Colon (tissue), 2 donors: ENCODE measurements at regions not wholly inside any gene's neighbourhood (a gene's known extent, or its start where the extent isn't known, plus 50 kb on each side); places are given as distances from the start of the nearest gene placed in this dataset.
A peak's percentile ranks its signal among the peaks of the same experiment; 100 is the strongest.
"Not testable (repeated sequence)": the region's sequence is repeated elsewhere in the genome, so short reads cannot be mapped to it uniquely, and the experiment has no call there.

Experiments used
- FAIRE-seq: peaks from 2 replicates; lab custom pipeline; 2012; peaks lifted over from hg19 to GRCh38; lab: Jason Lieb, UNC
- donor health status: control.
- donor health status: control.

DNA sequence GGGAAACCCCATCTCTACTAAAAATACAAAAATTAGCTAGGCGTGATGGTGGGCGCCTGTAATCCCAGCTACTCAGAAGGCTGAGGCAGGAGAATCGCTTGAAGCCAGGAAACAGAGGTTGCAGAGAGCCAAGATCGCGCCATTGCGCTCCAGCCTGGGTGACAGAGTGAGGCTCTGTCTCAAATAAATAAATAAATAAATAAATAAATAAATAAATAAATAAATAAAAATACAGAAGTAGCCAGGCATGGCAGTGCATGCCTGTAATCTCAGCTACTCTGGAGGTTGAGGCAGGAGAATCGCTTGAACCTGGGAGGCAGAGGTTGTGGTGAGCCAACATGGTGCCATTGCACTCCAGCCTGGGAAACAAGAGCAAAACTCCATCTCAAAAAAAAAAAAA, 1068.7 kb upstream of the CITED2 start:
- not testable (repeated sequence) for FAIRE-seq

DNA sequence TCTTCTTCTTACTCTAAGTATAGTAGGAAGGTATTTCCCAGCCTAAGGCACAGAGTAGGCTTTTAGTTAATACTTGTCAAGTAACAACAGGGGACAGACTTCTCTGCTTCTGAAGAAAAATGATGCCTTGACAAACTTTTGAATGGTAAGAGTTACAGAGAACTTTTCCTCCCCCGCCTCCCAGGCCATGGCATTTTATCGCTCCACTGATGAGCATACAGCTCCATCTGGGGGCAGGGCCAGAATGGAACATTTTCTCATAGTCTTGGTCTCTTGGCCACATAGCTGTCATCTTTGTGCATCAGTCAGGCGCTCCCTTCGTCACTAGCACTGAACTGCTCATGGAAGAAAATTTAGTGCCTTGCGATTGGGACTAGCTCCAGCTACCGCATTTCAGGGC, 1066.8 kb upstream of the CITED2 start:
- FAIRE-seq = no peak

DNA sequence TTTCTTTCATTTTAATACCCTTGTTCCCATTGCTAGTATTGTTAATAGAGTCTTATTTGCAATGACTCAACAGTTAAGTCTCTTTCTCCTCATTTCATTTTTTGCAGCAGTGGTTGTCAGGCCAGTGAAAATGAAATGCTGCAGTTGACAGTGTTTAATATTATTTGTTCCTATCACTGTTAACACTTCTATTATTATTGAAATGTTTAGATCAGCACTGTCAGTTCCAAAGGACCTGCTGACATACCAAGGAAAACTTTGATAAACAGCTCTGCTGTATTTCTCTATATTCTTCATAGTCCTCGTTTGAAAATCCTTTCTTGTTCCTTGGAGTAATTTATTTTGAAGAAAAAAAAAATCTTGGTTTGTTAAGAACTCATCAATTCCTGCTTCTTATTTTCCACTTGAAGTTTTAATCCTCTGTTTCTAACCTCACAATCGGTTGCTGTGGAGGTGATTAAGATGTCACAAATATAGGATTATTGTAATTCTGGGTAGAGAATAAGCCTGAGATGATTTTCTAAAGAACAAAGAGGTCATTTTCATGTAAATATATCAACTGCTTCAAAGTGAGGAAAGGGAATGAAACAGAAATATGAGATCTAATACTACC, 1065.9 kb upstream of the CITED2 start:
- FAIRE-seq = no peak

DNA sequence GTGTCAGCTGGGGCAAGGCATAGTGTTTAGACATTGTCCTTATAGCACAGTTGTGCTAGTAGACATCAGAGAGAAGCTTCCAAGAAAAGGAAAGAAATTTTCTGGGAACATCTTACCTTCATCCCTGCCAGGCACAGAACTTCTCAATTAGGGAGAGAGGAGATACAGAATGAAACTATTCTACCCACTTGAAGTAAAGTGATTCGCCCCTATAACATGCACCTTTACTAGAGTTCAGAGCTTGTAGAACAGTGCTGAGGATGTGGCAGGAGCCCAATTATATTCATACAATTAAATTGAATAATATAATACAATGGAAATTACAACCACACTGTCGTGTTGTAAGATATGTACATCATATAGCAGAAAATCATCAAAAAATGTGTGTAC, 1063.9 kb upstream of the CITED2 start:
- no peak for FAIRE-seq

DNA sequence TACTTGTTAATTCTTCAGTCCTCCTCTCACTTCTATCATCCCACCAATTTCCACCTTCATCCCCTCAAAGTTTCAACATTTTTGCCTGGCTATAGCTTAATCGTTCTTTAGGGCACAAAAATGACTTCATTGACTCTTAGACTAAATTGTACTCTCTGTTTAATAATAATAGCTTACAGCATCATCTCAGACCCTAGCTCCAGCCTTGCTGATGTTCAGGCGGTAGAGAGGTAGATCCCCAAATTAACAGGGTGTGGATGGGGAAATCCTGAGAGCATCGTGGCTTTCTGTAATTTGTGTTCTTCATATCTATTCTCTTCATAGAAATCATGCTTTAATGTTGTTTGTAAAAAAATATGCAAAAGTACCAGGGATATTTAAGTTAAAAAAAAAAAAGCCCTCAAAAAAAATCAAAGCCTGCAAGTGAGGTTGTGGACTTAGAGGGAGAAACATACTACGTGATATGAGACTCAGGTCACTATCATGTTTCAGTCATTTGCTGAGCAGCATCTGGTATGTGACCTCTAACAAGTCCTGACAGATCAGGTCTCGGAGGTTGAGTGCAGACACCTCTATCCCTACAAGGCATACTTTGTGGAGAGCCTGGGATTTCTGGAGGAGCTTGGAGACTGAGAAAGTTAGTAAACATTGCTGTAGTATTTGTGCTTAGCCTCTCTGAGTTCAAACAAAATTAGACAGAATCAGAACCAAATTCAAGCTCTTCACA, 1063.3 kb upstream of the CITED2 start:
- no peak for FAIRE-seq

DNA sequence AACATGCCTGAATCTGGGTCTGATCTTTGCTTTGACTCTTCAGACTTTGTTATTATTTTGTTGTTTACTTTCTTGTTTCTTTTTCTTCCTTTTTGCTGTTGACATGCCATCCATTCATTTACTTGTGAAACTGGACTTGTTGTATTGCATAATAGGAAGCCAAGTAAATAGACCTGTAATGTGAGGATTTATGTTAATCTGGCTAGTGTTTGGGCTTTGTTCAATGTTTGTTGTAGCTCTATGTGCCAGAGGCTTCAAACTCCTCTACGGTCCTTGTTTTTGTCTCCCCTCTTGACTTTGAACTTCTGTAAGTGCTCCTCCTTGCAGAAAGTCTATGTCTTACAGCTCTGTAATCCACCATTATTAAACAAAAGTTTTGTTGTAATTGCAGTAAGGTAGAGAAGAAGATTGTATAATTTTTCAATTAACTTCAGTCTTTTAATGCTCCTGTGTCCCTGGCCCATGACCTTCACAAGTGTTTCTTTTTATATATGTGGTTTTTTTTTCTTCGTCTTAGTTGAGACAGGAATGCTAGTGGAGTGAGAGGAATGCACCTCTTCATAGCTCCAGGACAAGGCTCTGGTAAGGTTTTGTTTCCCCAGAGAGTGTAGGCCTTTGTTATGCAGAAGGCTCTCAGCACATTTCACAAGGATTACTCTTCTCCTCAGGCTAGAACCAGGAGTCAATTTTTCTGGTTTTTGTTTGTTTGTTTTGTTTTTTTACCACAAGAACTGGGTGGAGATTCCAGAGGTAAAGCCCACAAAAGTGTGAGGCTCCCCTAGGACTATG, 1061.8 kb upstream of the CITED2 start:
- FAIRE-seq = no peak

DNA sequence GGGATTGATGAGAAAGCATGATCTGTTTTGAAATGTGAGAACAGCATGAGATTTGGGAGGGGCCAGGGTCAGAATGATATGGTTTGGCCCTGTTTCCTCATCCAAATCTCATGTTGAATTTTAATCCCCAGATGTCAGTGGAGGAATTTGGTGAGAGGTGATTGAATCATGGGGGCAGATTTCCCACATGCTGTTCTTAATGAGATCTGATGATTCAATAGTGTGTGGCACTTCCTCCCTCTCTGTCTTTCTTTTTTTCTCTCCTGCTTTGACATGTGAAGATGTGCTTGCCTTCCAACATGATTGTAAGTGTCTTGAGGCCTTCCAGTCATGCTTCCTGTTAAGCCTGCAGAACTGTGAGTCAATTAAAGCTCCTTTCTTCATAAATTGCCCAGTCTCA, 1060.3 kb upstream of the CITED2 start:
- FAIRE-seq = no peak

DNA sequence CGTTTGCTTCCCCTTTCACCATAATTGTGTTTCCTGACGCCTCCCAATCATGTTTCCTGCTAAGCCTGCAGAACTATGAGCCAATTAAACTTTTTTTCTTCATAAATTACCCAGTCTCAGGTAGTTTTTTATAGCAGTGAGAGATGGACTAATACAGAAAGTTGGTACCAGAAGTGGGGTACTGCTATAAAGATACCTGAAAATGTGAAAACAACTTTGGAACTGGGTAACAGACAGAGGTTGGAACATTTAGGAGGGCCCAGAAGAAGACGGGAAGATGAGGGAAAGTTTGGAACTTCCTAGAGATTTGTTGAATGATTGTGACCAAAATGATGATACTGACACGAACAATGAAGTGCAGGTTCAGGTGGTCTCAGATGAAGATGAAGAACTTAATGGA, 1058.6 kb upstream of the CITED2 start:
- no peak for FAIRE-seq

DNA sequence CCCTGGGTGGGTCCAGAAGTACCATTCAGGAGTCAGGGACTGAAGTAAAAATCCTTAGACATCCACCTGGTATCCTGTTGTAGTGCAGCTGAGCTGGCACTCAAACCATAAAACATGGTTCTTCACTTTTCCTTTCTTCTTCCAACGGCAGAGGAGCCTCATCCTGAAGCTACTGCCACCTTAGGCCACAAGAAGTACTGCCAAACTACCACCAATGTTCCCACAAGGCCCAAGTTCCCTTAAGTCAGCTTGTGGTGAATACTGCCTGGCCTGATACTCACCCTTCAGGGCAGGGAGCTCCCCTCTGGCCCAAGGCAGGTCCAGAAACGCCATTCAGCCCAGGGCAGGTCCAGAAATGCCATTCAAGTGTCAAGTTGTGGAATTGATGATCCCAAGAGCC, 1053.4 kb upstream of the CITED2 start:
- no peak for FAIRE-seq

DNA sequence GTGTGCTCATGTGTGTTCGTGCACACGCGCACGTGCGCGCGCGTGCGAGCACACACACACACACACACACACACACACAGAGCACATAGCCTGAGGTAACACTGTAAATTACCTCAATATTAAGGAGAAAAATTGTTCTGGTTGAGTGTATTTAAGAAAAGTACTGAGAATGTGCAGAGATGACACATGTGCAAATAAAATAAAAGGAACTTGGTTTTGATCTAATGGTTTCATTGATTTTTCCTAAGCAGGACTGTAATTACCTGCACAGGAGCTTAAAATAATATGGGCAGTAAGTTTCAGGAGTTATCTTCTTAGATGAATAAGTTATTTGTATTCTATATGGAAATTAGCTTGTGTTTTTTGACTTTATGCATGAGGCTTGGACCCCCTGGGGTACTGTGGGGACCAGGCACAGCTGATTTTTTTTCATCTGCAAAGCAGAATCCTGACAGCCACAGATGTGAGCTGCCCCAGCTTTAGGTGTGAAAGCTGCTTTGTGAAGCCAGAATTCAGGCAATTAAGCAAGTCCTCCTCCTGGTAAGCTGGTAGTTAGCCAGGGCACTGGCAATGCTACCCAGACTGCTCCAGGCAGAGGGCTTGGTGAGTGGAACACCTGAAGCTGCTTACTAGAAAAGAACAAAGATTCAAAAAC, 1040.6 kb upstream of the CITED2 start:
- no peak for FAIRE-seq

DNA sequence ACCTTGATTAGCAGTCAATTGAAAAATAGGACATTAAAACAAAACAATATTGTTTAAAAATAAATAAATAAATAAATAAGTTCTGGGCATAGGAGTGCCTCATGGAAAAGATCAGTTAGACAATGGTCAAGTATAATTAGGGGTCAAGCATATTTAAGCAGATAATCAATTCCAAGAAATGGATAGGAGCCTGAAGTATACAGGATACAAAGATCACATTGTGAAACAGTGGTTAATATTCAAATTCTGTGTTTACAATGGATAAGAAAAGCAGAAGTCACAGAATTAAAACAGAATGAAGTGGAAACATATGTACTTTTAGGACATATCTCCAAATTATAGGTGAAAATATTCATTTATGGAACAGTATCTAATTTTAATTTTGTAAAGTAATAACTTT, 1028.6 kb upstream of the CITED2 start:
- FAIRE-seq = no peak

DNA sequence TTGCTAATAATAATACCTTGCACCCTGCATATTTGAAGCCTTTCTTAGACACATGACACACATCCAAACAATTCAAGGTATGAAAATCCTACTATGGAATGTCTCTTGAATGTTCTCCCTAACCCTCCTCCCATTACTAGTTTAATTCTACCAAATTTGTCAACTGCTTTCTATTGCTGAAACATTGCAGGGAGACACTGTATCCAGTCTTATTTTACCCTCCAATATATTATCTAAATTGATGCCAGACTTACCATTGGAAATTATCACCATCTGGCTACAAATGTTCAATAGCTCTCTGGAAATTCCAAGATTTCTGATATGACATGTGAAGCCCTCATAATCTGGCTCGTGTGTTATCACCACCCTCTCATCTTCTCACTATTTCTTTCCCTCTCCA, 1027.3 kb upstream of the CITED2 start:
- no peak for FAIRE-seq

DNA sequence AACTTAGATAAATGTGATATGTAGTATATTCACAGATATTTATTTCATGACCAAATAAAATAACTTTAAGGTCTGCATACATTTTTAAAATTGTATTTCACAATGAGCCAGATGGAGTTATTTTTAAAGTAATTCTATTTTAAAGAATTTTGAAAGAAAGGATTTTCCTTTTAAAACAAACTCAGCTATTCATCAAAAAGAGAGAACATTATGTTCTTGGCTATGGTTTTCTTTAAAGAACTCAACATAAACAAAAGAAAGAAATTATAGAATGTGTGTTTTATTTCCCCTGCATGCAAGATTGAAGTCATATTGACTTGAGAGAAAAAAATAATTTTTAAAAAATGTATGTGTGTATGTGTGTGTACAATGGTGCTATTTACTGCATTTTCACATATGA, 1023.6 kb upstream of the CITED2 start:
- FAIRE-seq = no peak

DNA sequence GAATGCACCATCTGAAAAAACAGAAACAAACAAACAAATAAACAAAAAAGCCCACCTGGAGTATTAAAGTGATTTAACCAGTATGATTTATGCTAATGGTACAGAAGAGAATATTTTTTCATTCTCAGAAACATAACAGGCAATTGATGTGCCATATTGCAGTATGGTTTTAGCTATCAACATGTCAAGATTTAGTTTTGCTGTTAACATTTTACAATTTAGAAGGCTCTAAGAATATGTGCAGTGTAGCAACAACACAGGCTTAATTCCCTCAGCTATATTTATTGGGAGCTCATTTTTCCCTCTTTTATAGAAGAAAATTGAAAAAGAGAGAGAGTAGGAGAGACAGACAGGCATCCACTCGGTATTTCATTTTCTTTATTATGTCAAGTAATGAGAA, 1022.7 kb upstream of the CITED2 start:
- no peak for FAIRE-seq

DNA sequence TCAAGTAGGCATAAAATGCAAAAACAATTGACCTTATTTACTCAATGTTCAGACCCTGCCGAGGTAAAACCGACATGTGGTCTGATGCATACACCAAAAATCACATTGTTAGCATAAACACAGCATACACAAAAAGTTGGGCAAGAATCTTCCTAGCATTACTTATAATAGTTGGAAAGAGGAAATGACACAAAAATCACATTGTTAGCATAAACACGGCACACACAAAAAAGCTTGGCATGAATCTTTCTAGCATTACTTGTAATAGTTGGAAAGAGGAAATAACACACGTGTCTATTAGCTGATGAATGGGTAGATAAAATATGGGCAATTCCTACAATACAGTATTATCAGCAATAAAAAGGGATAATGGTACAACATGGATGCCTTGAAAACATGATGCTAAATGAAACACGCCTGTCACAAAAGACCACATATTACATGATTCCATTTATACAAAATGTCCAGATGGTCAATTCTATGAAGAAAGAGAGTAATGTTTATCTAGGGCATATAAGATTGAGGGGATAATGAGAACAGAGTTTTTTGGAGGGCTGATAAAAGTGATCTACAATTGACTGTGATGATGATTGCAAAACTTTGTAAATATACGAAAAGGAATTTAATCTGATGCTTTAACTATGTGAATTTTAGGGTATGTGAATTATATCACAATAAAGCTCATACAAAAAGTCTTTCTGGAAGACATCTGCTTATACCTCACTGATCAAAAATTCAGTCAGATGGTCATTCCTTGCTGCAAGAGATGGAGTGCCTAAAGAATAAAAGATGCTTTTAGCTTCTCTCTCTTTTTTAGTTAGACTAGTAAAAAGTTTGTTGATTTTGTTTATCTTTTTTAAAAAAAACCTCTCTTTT, 1019.5 kb upstream of the CITED2 start:
- no peak for FAIRE-seq

DNA sequence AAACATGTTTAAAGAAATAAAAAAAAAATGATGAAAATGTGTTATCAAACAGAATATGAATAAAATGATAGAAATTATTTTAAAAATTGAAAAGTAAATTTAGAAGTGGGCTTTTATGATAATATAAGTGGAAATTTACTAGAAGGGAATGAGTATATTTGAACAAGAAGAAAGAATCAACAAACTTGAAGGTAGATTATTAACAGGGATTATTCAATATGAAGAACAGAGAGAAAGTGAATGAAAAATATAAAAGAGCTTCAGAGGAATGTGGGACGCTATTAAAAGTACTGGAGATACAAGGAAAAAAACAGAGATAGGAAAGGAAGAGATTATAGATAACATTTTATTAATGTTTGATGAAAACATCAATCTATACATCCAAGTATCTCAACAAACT, 1014.4 kb upstream of the CITED2 start:
- FAIRE-seq = peak; percentile 73

DNA sequence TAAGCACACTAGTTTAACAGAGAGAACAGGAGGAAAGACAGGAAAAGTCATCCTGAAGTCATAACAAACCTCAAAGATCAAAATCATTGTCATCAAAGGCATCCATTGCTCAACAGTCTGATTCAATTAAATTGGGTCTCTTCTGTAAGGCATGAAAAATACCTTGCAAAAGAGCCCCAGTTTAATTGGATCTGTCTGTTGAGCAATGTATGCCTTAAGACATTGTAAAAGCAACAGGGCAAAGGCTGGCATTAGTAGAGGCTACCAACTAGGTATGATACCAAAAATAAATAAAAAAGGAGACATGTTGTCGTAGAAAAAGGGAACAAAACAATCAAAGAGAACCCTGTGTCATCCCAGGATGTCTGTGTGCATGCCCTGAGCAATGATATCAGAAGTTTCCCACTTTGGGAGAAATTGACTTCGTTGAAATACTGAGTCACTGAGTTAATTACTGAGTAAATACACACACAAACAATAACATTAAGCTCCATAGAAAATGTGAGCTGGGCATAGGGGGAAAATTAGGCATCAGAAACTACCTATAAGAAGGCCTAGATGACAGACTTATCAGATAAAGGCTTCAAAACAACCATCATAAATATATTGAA, 1013.8 kb upstream of the CITED2 start:
- FAIRE-seq = no peak

DNA sequence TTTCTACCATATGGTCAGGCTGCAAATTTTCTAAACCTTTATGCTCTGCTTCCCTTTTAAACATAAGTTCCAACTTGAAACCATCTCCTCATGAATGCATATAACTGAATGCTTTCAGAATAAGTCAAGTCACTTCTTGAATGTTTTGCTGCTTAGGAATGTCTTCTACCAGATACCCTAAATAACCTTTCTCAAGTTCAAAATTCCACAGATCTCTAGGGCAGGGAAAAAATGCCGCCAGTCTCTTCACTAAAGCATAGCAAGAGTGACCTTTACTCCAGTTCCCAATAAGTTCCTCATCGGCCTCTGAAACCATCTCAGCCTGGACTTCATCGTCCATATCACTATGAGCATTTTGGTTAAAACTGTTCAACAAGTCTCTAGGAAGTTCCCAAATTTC, 1011.2 kb upstream of the CITED2 start:
- FAIRE-seq = no peak

DNA sequence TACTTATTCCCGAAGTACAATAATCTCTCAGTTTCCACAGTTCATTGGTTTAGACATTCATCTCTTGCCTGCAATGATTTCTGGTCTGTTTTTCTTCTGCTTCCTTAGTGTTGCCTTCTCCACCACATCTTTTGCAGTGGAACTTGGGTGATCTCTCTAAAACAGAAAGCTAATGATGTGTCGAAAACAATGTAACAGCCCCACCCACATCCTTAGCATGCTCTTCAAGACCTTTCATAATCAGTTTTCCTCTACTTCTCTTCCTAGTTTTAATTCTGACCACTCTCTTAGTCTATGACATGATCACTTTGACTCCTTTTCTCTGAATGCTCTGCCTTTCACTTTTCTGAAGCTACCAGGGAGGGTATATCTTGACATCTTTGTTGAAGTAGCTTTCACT, 1007.9 kb upstream of the CITED2 start:
- no peak for FAIRE-seq

DNA sequence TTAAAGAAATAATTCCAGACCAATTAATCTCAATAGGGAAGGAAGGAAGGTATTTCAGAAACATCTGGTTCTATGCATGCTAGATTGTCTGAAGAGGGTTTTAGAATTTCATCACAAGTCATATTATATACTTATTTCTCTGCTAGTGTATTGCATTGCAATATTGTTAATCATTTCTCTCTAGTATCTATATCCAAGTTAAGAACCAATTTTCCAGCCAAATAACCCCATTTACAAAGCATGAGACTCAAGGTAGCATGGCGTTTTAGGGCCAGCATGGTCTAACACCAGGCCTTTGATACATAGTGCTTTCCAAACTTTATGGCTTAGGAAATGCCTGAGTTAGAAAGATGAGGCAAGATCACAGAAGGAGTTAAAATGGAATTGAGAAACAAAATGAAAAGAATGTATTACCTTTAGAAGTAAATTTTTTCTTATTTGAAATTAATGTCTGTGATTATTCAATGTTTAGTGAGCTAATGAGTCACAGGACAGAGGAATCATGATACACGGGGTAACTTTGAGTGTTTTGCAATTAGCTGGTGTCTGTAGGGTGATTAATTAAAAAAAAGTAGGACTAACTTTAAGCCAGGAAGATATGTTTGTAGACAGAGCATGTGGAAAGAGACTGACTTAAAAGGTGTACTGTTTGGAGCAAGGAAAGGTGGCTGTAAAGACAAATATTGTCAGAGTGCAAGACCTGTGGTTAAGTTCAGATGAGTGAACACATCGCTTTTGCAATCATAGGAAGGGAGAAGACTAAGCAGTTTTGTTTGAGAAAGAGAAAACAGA, 1006.2 kb upstream of the CITED2 start:
- no peak for FAIRE-seq

DNA sequence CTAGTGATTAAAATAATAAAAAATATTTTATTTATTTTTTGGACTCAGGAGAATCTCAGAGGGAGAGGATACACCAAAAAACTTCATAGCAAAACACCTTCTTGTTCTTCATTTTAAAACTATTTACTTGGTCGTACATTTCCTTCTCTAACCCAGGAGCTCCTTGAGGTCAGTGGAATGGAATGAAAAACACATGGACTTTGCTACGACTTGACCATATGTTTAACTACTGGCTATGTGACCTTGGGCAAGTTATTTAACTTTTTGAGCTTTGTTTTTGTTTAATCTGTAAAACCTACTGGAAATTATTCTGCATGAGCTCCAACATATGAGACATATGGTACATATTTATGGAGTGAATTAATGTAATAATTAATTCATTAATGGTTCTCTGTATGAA, 1005.5 kb upstream of the CITED2 start:
- no peak for FAIRE-seq
